ENCODE measurements at regions not wholly inside any gene's neighbourhood (a gene's known extent, or its start where the extent isn't known, plus 50 kb on each side); places are given as distances from the start of the nearest gene placed in this dataset.

- TF ChIP-seq TAF1 (IDR thresholded peaks at IDR 0.05; ENCODE audit: low read depth) (no peak), CREB1 (IDR thresholded peaks at IDR 0.05; ENCODE audit: low read depth) (no peak), USF1 (IDR thresholded peaks at IDR 0.05) (no peak), EP300 (IDR thresholded peaks at IDR 0.05; ENCODE audit: borderline replicate concordance) (no peak), TCF12 (IDR thresholded peaks at IDR 0.05; ENCODE audit: low read depth) (no peak), NFIC (IDR thresholded peaks at IDR 0.05) (no peak), TEAD4 (IDR thresholded peaks at IDR 0.05) (no peak)
Observed at GRCh38 chr10:4001811-4002210, 216.8 kb upstream of the KLF6 start.

GRCh38 chr10:3999642-4000041 is 214.6 kb upstream of the KLF6 start:
- no peak for TF ChIP-seq TCF12 (IDR thresholded peaks at IDR 0.05; ENCODE audit: low read depth)
- no peak for TF ChIP-seq USF1 (IDR thresholded peaks at IDR 0.05)
- TF ChIP-seq TEAD4 (IDR thresholded peaks at IDR 0.05), result no peak
- no peak for TF ChIP-seq EGR1 (IDR thresholded peaks at IDR 0.05)
- TF ChIP-seq RAD21 (IDR thresholded peaks at IDR 0.05; ENCODE audit: low read depth), result no peak

GRCh38 chr10:3996697-3997096 is 211.7 kb upstream of the KLF6 start:
- no peak for TF ChIP-seq USF1 (IDR thresholded peaks at IDR 0.05)
- TF ChIP-seq NFIC (IDR thresholded peaks at IDR 0.05), result no peak
- TF ChIP-seq ZBTB7A (IDR thresholded peaks at IDR 0.05; ENCODE audit: low read depth), result no peak
- no peak for TF ChIP-seq TAF1 (IDR thresholded peaks at IDR 0.05; ENCODE audit: low read depth)
- no peak for TF ChIP-seq FOXM1 (IDR thresholded peaks at IDR 0.05; ENCODE audit: borderline replicate concordance, low read depth)
- no peak for TF ChIP-seq CREB1 (IDR thresholded peaks at IDR 0.05; ENCODE audit: low read depth)
- no peak for TF ChIP-seq TEAD4 (IDR thresholded peaks at IDR 0.05)

GRCh38 chr10:3995302-3996210 is 210.5 kb upstream of the KLF6 start:
- TF ChIP-seq REST (IDR thresholded peaks at IDR 0.05; ENCODE audit: low read depth) (no peak), NFIC (IDR thresholded peaks at IDR 0.05) (no peak), TCF12 (IDR thresholded peaks at IDR 0.05; ENCODE audit: low read depth) (no peak), ZBTB7A (IDR thresholded peaks at IDR 0.05; ENCODE audit: low read depth) (no peak), CREB1 (IDR thresholded peaks at IDR 0.05; ENCODE audit: low read depth) (no peak), RAD21 (IDR thresholded peaks at IDR 0.05; ENCODE audit: low read depth) (no peak), EP300 (IDR thresholded peaks at IDR 0.05; ENCODE audit: borderline replicate concordance) (no peak), TEAD4 (IDR thresholded peaks at IDR 0.05) (no peak), USF1 (IDR thresholded peaks at IDR 0.05) (no peak), TAF1 (IDR thresholded peaks at IDR 0.05; ENCODE audit: low read depth) (no peak), CEBPB (IDR thresholded peaks at IDR 0.05) (no peak), YY1 (IDR thresholded peaks at IDR 0.05; ENCODE audit: low read depth) (no peak), EGR1 (IDR thresholded peaks at IDR 0.05) (no peak), FOXM1 (IDR thresholded peaks at IDR 0.05; ENCODE audit: borderline replicate concordance, low read depth) (no peak), MAX (IDR thresholded peaks at IDR 0.05) (no peak)

GRCh38 chr10:3992382-3993178 is 207.6 kb upstream of the KLF6 start:
- TF ChIP-seq USF1 (IDR thresholded peaks at IDR 0.05) (no peak), MAX (IDR thresholded peaks at IDR 0.05) (no peak), CEBPB (IDR thresholded peaks at IDR 0.05) (no peak), NFIC (IDR thresholded peaks at IDR 0.05) (no peak), TAF1 (IDR thresholded peaks at IDR 0.05; ENCODE audit: low read depth) (no peak), REST (IDR thresholded peaks at IDR 0.05; ENCODE audit: low read depth) (no peak), CREB1 (IDR thresholded peaks at IDR 0.05; ENCODE audit: low read depth) (no peak), FOXM1 (IDR thresholded peaks at IDR 0.05; ENCODE audit: borderline replicate concordance, low read depth) (no peak), EP300 (IDR thresholded peaks at IDR 0.05; ENCODE audit: borderline replicate concordance) (no peak), ZBTB7A (IDR thresholded peaks at IDR 0.05; ENCODE audit: low read depth) (no peak), YY1 (IDR thresholded peaks at IDR 0.05; ENCODE audit: low read depth) (no peak), RAD21 (IDR thresholded peaks at IDR 0.05; ENCODE audit: low read depth) (no peak), TEAD4 (IDR thresholded peaks at IDR 0.05) (no peak)

All from Ishikawa (cell line).